Keratinocyte (primary cell): ENCODE measurements at regions not wholly inside any gene's neighbourhood (a gene's known extent, or its start where the extent isn't known, plus 50 kb on each side); places are given as distances from the start of the nearest gene placed in this dataset.

Source experiments
- DNase-seq: peaks from one replicate; pipeline ENCODE4 v3.0.0-alpha.2; 2011; ENCODE audit warnings: low read depth, missing footprints, low spot score
- FAIRE-seq: peaks from 2 replicates; lab custom pipeline; 2011; peaks lifted over from hg19 to GRCh38; lab: Jason Lieb, UNC
- H2AFZ ChIP-seq: 2 replicates; pipeline ENCODE4 v1.6.0; 2012; ENCODE audit warnings: low read length, control low read depth, inconsistent platforms; ENCODE audit not compliant: control insufficient read depth
- H3K27ac ChIP-seq: 2 replicates; pipeline ENCODE4 v1.5.1; 2011; ENCODE audit warnings: low read length; ENCODE audit not compliant: control insufficient read depth, insufficient read depth
- H3K27me3 ChIP-seq: 3 replicates; pipeline ENCODE4 v1.6.0; 2011; ENCODE audit warnings: low read length; ENCODE audit not compliant: control insufficient read depth, insufficient read depth; ENCODE audit errors: extremely low read depth
- H3K36me3 ChIP-seq, 2 experiments: 2 replicates in 1 of 2; 3 replicates in 1 of 2; pipeline ENCODE4 v1.5.1; 2011; ENCODE audit warnings: low read length in 2 of 2, mild to moderate bottlenecking in 1 of 2; ENCODE audit not compliant: control insufficient read depth in 2 of 2, insufficient read depth in 2 of 2; ENCODE audit errors: extremely low read depth in 1 of 2
- H3K4me1 ChIP-seq: 3 replicates; pipeline ENCODE4 v1.5.1; 2011; ENCODE audit warnings: low read length; ENCODE audit not compliant: control insufficient read depth, insufficient read depth; ENCODE audit errors: extremely low read depth
- H3K4me2 ChIP-seq: 3 replicates; pipeline ENCODE4 v1.6.0; 2011; ENCODE audit warnings: low read depth, low read length; ENCODE audit not compliant: control insufficient read depth, insufficient read depth; ENCODE audit errors: extremely low read depth
- H3K4me3 ChIP-seq, 3 experiments: fragments of 200-600 bp in 1 of 3; sonication (generic) in 1 of 3; 2 replicates in 2 of 3; 3 replicates in 1 of 3; pipeline ENCODE4 v1.5.1; 2011 to 2016; ENCODE audit warnings: low read length in 3 of 3, mild to moderate bottlenecking in 3 of 3, control low read depth in 2 of 3, inconsistent platforms in 1 of 3, low read depth in 1 of 3, mixed read lengths in 1 of 3, mixed run types in 1 of 3, moderate library complexity in 1 of 3; ENCODE audit not compliant: control insufficient read depth in 2 of 3, insufficient read depth in 2 of 3; ENCODE audit errors: extremely low read depth in 1 of 3
- H3K79me2 ChIP-seq: 2 replicates; pipeline ENCODE4 v1.6.0; 2012; ENCODE audit warnings: low read length; ENCODE audit not compliant: control insufficient read depth, insufficient read depth
- H3K9ac ChIP-seq: 3 replicates; pipeline ENCODE4 v1.6.0; 2011; ENCODE audit warnings: low read length; ENCODE audit not compliant: control insufficient read depth, insufficient read depth; ENCODE audit errors: extremely low read depth
- H3K9me1 ChIP-seq: 3 replicates; pipeline ENCODE4 v1.6.0; 2011; ENCODE audit warnings: low read length; ENCODE audit not compliant: control insufficient read depth, insufficient read depth; ENCODE audit errors: extremely low read depth
- H3K9me3 ChIP-seq: 2 replicates; pipeline ENCODE4 v1.5.1; 2012; ENCODE audit warnings: low read depth, low read length; ENCODE audit not compliant: control insufficient read depth
- H4K20me1 ChIP-seq: 3 replicates; pipeline ENCODE4 v1.6.0; 2011; ENCODE audit warnings: low read length; ENCODE audit not compliant: control insufficient read depth, insufficient read depth; ENCODE audit errors: extremely low read depth
- CTCF ChIP-seq, 3 experiments: IDR thresholded peaks in 1 of 3; conservative IDR thresholded peaks in 1 of 3; optimal IDR thresholded peaks in 1 of 3; 2 replicates in 2 of 3; 3 replicates in 1 of 3; pipeline versions ENCODE3 to v1.5.1; 2011; ENCODE audit warnings: low read length in 3 of 3, mild to moderate bottlenecking in 3 of 3, moderate library complexity in 2 of 3, control low read depth in 1 of 3, inconsistent platforms in 1 of 3; ENCODE audit not compliant: insufficient read depth in 2 of 3; ENCODE audit errors: extremely low read depth in 1 of 3
- EZH2 ChIP-seq: IDR thresholded peaks from one replicate; pipeline ENCODE4 v1.6.1; 2012; ENCODE audit warnings: inconsistent platforms, mild to moderate bottlenecking, low read length, moderate library complexity
- dilution Hi-C: fragments of 300-500 bp; cut with MboI; formaldehyde crosslinking; loops from one replicate; pipeline ENCODE4 v1.7.0; 2020; ENCODE audit warnings: low sequenced_read_pairs; ENCODE audit not compliant: extremely low pct_ligation_motif_present

- Histone ChIP-seq H4K20me1 (no peaks in the 10 kb centered on the region), H2AFZ (no peak overlapping the region), H3K36me3 (no peaks in the 10 kb centered on the region), H3K9me1 (no peaks in the 10 kb centered on the region), H3K27me3 (no peaks in the 10 kb centered on the region), H3K27ac (no peak overlapping the region), H3K4me1 (no peaks in the 10 kb centered on the region), H3K4me2 (no peak overlapping the region), H3K79me2 (no peaks in the 10 kb centered on the region), H3K9ac (no peak overlapping the region), H3K9me3 (no peaks in the 10 kb centered on the region), H3K4me3 (no peak overlapping the region)
- no peak for DNase-seq
- FAIRE-seq, result no peak
- no peak for TF ChIP-seq EZH2
- no peak for TF ChIP-seq CTCF (optimal IDR thresholded peaks at IDR 0.05 in 1 of 3, IDR thresholded peaks at IDR 0.05 in 1 of 3, conservative IDR thresholded peaks at IDR 0.05 in 1 of 3; ENCODE audit: extremely low read depth in 1 of 3, insufficient read depth in 2 of 3, low read length in 3 of 3)
- dilution Hi-C loops, result no loop called here
Measured at GRCh38 chrX:143304025-143304424, 213.2 kb downstream of the SPANXN3 start.

GRCh38 chrX:143298663-143299241 lies 218.5 kb downstream of the SPANXN3 start:
- DNase-seq (no peak), FAIRE-seq (no peak)
- Histone ChIP-seq H3K9me1 (no peaks in the 10 kb centered on the region), H3K27me3 (no peaks in the 10 kb centered on the region), H3K36me3 (no peaks in the 10 kb centered on the region), H3K9me3 (no peaks in the 10 kb centered on the region), H2AFZ (no peak overlapping the region), H3K4me2 (no peak overlapping the region), H3K27ac (no peak overlapping the region), H3K4me1 (no peaks in the 10 kb centered on the region), H4K20me1 (no peaks in the 10 kb centered on the region), H3K9ac (no peak overlapping the region), H3K79me2 (no peaks in the 10 kb centered on the region), H3K4me3 (no peak overlapping the region)
- dilution Hi-C loops, result no loop called here
- TF ChIP-seq EZH2 (no peak), CTCF (optimal IDR thresholded peaks at IDR 0.05 in 1 of 3, IDR thresholded peaks at IDR 0.05 in 1 of 3, conservative IDR thresholded peaks at IDR 0.05 in 1 of 3; ENCODE audit: extremely low read depth in 1 of 3, insufficient read depth in 2 of 3, low read length in 3 of 3) (no peak)
